Heart right ventricle (tissue), 16 donors: ENCODE measurements at regions not wholly inside any gene's neighbourhood (a gene's known extent, or its start where the extent isn't known, plus 50 kb on each side); places are given as distances from the start of the nearest gene placed in this dataset.
A peak's percentile ranks its signal among the peaks of the same experiment; 100 is the strongest.

Source experiments
- ATAC-seq, 8 donors: fragments of 200-7000 bp; cut with Tn5 transposase; one replicate each; pipeline ENCODE4 v1.9.1; 2020; ENCODE audit warnings: mild to moderate bottlenecking in 8 of 8, moderate library complexity in 8 of 8, moderate number of reproducible peaks in 1 of 8
- DNase-seq, 2 donors: peaks; one replicate each; pipeline ENCODE4 v3.0.0-alpha.2; 2020
- H3K27ac ChIP-seq, 10 donors: fragments of 200-600 bp; sonication (generic) in 2 of 10; one replicate each; pipeline versions ENCODE4 v1.5.0 to v1.8.0; 2020 to 2022; ENCODE audit warnings: mild to moderate bottlenecking in 3 of 10
- H3K27me3 ChIP-seq, 7 donors: fragments of 200-600 bp; one replicate each; pipeline ENCODE4 v1.8.0; 2021 to 2022; ENCODE audit warnings: mild to moderate bottlenecking in 2 of 7
- H3K36me3 ChIP-seq, 9 donors: fragments of 200-600 bp; sonication (generic) in 1 of 9; one replicate each; pipeline versions ENCODE4 v1.5.0 to v1.8.0; 2020 to 2022; ENCODE audit warnings: mild to moderate bottlenecking in 2 of 9
- H3K4me1 ChIP-seq, 9 donors: fragments of 200-600 bp; sonication (generic) in 1 of 9; one replicate each; pipeline versions ENCODE4 v1.5.0 to v1.8.0; 2020 to 2022; ENCODE audit warnings: mild to moderate bottlenecking in 4 of 9
- H3K4me3 ChIP-seq, 10 donors: fragments of 200-600 bp; sonication (generic) in 2 of 10; one replicate each; pipeline versions ENCODE4 v1.5.0 to v1.8.0; 2020 to 2022; ENCODE audit warnings: mild to moderate bottlenecking in 7 of 10, moderate library complexity in 2 of 10
- H3K9me3 ChIP-seq, 11 donors: fragments of 200-600 bp in 10 of 11; sonication (generic) in 2 of 11; one replicate each; pipeline versions ENCODE4 v1.5.0 to v1.8.0; 2013 to 2022; ENCODE audit warnings: mild to moderate bottlenecking in 2 of 11, control low read depth in 1 of 11, moderate library complexity in 1 of 11
- CTCF ChIP-seq, 9 donors: fragments of 200-600 bp; sonication (generic) in 2 of 9; IDR thresholded peaks; one replicate each; pipeline versions ENCODE4 v1.5.0 to v1.8.0; 2021 to 2022; ENCODE audit warnings: antibody characterized with exemption in 9 of 9, mild to moderate bottlenecking in 5 of 9, moderate library complexity in 1 of 9
- WGBS, 2 donors: extraction: QIAGEN DNeasy Blood & Tissue Kit; methylation state at CpG; one replicate each; pipeline ENCODE4 v1.1.7; 2013; ENCODE audit warnings: inconsistent platforms in 1 of 2; 5-methylcytosine and 5-hydroxymethylcytosine counted together
- intact Hi-C, 10 donors: fragments of 100-400 bp; cut with DNase I; formaldehyde crosslinking; loops; one replicate each; pipeline versions ENCODE4 v1.11.1 to v1.14.2; 2022
- donor health status: Arrhythmogenic right ventricular cardiomyopathy.
- donor health status: ischemic (EF 13 %, LVEDD 7.1; RV severe dilation, severe dysfunction).
- donor health status: healthy with polysubstance abuse.
- donor health status: DM: no; HTN: yes; CAD: no.
- donor health status: DM: no; HTN: no; CAD: no.
- donor health status: ischemic (EF 25% LVEDD 6.9; RV normal size, moderate dysfunction).
- donor health status: ischemic (EF 25% LVEDD 5.7; RV mildly dilated, moderate dysfunction).
- donor health status: healthy.
- donor health status: DM: yes; HTN: yes; CAD: no.
- donor health status: Ischemic cardiomyopathy.
- donor health status: ischemic (EF 35%, LVEDD 5.7; RV mildly dilated, moderate dysfunction).
- donor health status: nonischemic (EF 11% LVEDD 7.7; RV severe dilation, severe dysfunction).
- donor health status: DM: yes; HTN: yes; CAD: no.
- donor health status: PGD.
- donor health status: ischemic (EF 29% LVEDD 5.4; RV normal size, mild dysfunction).
- donor health status: nonischemic (EF 23%, LVEDD 6.1; RV moderate dilation, normal function).

- ATAC-seq (peak in 1 of 8 donors; percentile 59), DNase-seq (peak in 1 of 2 donors; percentile 6)
- Histone ChIP-seq H3K4me3 (no peak overlapping the region), H3K27ac (no peak overlapping the region), H3K9me3 (peaks cover 0 to 4% (median 0%) of the 10 kb centered on the region in 11 donors), H3K27me3 (peaks cover 0 to 6% (median 0%) of the 10 kb centered on the region in 7 donors), H3K36me3 (no peaks in the 10 kb centered on the region), H3K4me1 (no peaks in the 10 kb centered on the region)
- WGBS, 2 donors = 62 to 67% methylated on average over 8 of the region's 8 CpGs
- TF ChIP-seq CTCF (IDR thresholded peaks at IDR 0.05) = no peak
- intact Hi-C loops = no loop called here
These were observed 118.7 kb downstream of the BMP2 start for GRCh38 chr20:6886065-6886729.

- TF ChIP-seq CTCF (IDR thresholded peaks at IDR 0.05) = no peak
- WGBS, 2 donors = 67 to 73% methylated on average over 4 of the region's 4 CpGs
- ATAC-seq = no peak
- Histone ChIP-seq H3K36me3 (no peaks in the 10 kb centered on the region), H3K9me3 (peaks cover 0 to 4% (median 0%) of the 10 kb centered on the region in 11 donors), H3K27ac (no peak overlapping the region), H3K4me1 (no peaks in the 10 kb centered on the region), H3K4me3 (no peak overlapping the region), H3K27me3 (peaks cover 0 to 7% (median 0%) of the 10 kb centered on the region in 7 donors)
- intact Hi-C loops = no loop called here
- DNase-seq = no peak
These were observed 120.5 kb downstream of the BMP2 start for GRCh38 chr20:6887966-6888365.

GRCh38 chr20:6888736-6889395, 121.4 kb downstream of the BMP2 start:
- Histone ChIP-seq H3K27ac (no peak overlapping the region), H3K4me3 (no peak overlapping the region), H3K4me1 (no peaks in the 10 kb centered on the region), H3K9me3 (peaks cover 0 to 4% (median 0%) of the 10 kb centered on the region in 11 donors), H3K27me3 (peaks cover 0 to 10% (median 0%) of the 10 kb centered on the region in 7 donors), H3K36me3 (no peaks in the 10 kb centered on the region)
- DNase-seq = no peak
- ATAC-seq = no peak
- TF ChIP-seq CTCF (IDR thresholded peaks at IDR 0.05) = no peak
- 73 to 77% methylated on average over 4 of the region's 4 CpGs for WGBS, 2 donors
- intact Hi-C loops = no loop called here

GRCh38 chr20:6892724-6893123, 125.2 kb downstream of the BMP2 start:
- ATAC-seq (no peak), DNase-seq (no peak)
- Histone ChIP-seq H3K36me3 (no peaks in the 10 kb centered on the region), H3K4me3 (no peak overlapping the region), H3K27ac (no peak overlapping the region), H3K27me3 (peaks cover 0 to 10% (median 0%) of the 10 kb centered on the region in 7 donors), H3K9me3 (peaks cover 0 to 4% (median 0%) of the 10 kb centered on the region in 11 donors), H3K4me1 (no peaks in the 10 kb centered on the region)
- TF ChIP-seq CTCF (IDR thresholded peaks at IDR 0.05) = no peak
- intact Hi-C loops = no loop called here
- 69 to 88% methylated on average over 1 of the region's 1 CpG for WGBS, 2 donors
